Caco-2 (cell line): ENCODE measurements at regions not wholly inside any gene's neighbourhood (a gene's known extent, or its start where the extent isn't known, plus 50 kb on each side); places are given as distances from the start of the nearest gene placed in this dataset.

Source experiments
- BruUV-seq: library from RNA; stranded (reverse); fragments of 400-500 nt; replicated peaks from 2 replicates; lab custom pipeline; 2021; lab: Mats Ljungman, UMichigan
- CTCF ChIA-PET: fragments of 300-600 bp; sonication (Branson Sonifier 250); formaldehyde crosslinking; loops from one replicate; lab custom pipeline; 2022; ENCODE audit warnings: antibody characterized with exemption; lab: Charles Lee
- POLR2A ChIA-PET: fragments of 300-600 bp; sonication (Branson Sonifier 250); formaldehyde crosslinking; loops from one replicate; lab custom pipeline; 2022; ENCODE audit warnings: antibody characterized with exemption; lab: Charles Lee
- DNase-seq, 2 experiments: peaks; one replicate each; pipeline versions ENCODE4 v3.0.0 to v3.0.0-alpha.2; 2020 to 2022
- H3K27me3 ChIP-seq: replicated peaks from 2 replicates; pipeline ENCODE4 v1.6.0; 2011; ENCODE audit warnings: low read length; ENCODE audit not compliant: control insufficient read depth, insufficient read depth
- H3K36me3 ChIP-seq: 2 replicates; pipeline ENCODE4 v1.5.1; 2011; ENCODE audit warnings: low read length; ENCODE audit not compliant: control insufficient read depth, insufficient read depth
- H3K4me1 ChIP-seq: fragments of 250-450 bp; sonication (Bioruptor Pico); 2 replicates; pipeline ENCODE4 v1.5.1; 2020; ENCODE audit warnings: mild to moderate bottlenecking
- H3K4me3 ChIP-seq: 2 replicates; pipeline ENCODE4 v1.5.1; 2011; ENCODE audit warnings: low read depth, mild to moderate bottlenecking, control low read depth, low read length
- H3K9me3 ChIP-seq: fragments of 250-450 bp; sonication (Bioruptor Pico); 2 replicates; pipeline ENCODE4 v1.5.1; 2020; ENCODE audit warnings: mild to moderate bottlenecking, moderate library complexity
- H3K27ac Mint-ChIP-seq: one replicate; pipeline ENCODE4 v1.8.0; 2022; ENCODE audit warnings: mixed read lengths; ENCODE audit not compliant: unreplicated experiment
- H3K27me3 Mint-ChIP-seq: one replicate; pipeline ENCODE4 v1.8.0; 2022; ENCODE audit warnings: mixed read lengths; ENCODE audit not compliant: insufficient read depth, unreplicated experiment
- H3K36me3 Mint-ChIP-seq: one replicate; pipeline ENCODE4 v1.8.0; 2022; ENCODE audit warnings: mild to moderate bottlenecking, mixed read lengths; ENCODE audit not compliant: insufficient read depth, unreplicated experiment
- H3K4me1 Mint-ChIP-seq: one replicate; pipeline ENCODE4 v1.8.0; 2022; ENCODE audit warnings: low read depth, mixed read lengths; ENCODE audit not compliant: unreplicated experiment
- H3K4me3 Mint-ChIP-seq: one replicate; pipeline ENCODE4 v1.8.0; 2022; ENCODE audit warnings: mild to moderate bottlenecking, moderate library complexity, mixed read lengths; ENCODE audit not compliant: unreplicated experiment
- H3K9me3 Mint-ChIP-seq: one replicate; pipeline ENCODE4 v1.8.0; 2022; ENCODE audit warnings: mixed read lengths; ENCODE audit not compliant: unreplicated experiment
- CTCF ChIP-seq, 2 experiments: fragments of 200-600 bp in 1 of 2; IDR thresholded peaks; 1 replicate in 1 of 2; 2 replicates in 1 of 2; pipeline versions ENCODE4 v1.5.1 to v1.8.0; 2011 to 2022; ENCODE audit warnings: antibody characterized with exemption in 1 of 2, control low read depth in 1 of 2, inconsistent platforms in 1 of 2, low read depth in 1 of 2, low read length in 1 of 2, mild to moderate bottlenecking in 1 of 2, moderate library complexity in 1 of 2; ENCODE audit not compliant: insufficient read depth in 1 of 2, severe bottlenecking in 1 of 2, unreplicated experiment in 1 of 2
- intact Hi-C: fragments of 100-400 bp; cut with micrococcal nuclease; formaldehyde crosslinking; loops from one replicate; pipeline ENCODE4 v1.10.0; 2022; ENCODE audit not compliant: unreplicated experiment

DNA sequence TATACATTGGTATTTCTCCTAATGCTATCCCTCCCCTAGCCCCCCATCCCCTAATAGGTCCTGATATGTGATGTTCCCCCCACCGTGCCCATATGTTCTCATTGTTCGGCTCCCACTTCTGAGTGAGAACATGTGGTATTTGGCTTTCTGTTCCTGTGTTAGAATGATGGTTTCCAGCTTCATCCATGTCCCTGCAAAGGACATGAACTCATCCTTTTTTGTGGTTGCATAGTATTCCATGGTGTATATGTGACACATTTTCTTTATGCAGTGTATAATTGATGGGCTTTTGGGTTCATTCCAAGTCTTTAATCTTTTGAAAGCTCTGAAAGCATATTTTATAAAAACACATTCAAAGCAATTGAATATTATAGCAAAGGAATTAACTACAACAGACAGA is 1169.4 kb upstream of the ZEB2 start:
- ChIA-PET POLR2A (no interaction called here), CTCF (no interaction called here)
- H3K4me1 ChIP-seq, result no peaks in the 10 kb centered on the region
- Mint-ChIP-seq H3K36me3 (no peaks in the 10 kb centered on the region), H3K4me3 (no peak overlapping the region), H3K4me1 (no peaks in the 10 kb centered on the region), H3K9me3 (no peaks in the 10 kb centered on the region), H3K27ac (no peak overlapping the region), H3K27me3 (no peaks in the 10 kb centered on the region)
- H3K4me3 ChIP-seq, result no peak overlapping the region
- no TSS peak for BruUV-seq
- intact Hi-C loops, result no loop called here
- H3K27me3 ChIP-seq, result no peaks in the 10 kb centered on the region
- DNase-seq, result no peak
- H3K36me3 ChIP-seq, result no peaks in the 10 kb centered on the region
- no peak for TF ChIP-seq CTCF (IDR thresholded peaks at IDR 0.05; ENCODE audit: insufficient read depth in 1 of 2, low read depth in 1 of 2, low read length in 1 of 2, severe bottlenecking in 1 of 2, unreplicated experiment in 1 of 2)
- no peaks in the 10 kb centered on the region for H3K9me3 ChIP-seq

- no peak overlapping the region for H3K4me3 ChIP-seq
- H3K36me3 Mint-ChIP-seq, result no peaks in the 10 kb centered on the region
- H3K4me3 Mint-ChIP-seq, result no peak overlapping the region
- intact Hi-C loops, result no loop called here
- BruUV-seq, result no TSS peak
- no peak overlapping the region for H3K27ac Mint-ChIP-seq
- no peaks in the 10 kb centered on the region for H3K36me3 ChIP-seq
- H3K27me3 ChIP-seq, result no peaks in the 10 kb centered on the region
- TF ChIP-seq CTCF (IDR thresholded peaks at IDR 0.05; ENCODE audit: insufficient read depth in 1 of 2, low read depth in 1 of 2, low read length in 1 of 2, severe bottlenecking in 1 of 2, unreplicated experiment in 1 of 2), result no peak
- no peaks in the 10 kb centered on the region for H3K4me1 Mint-ChIP-seq
- POLR2A ChIA-PET, result no interaction called here
- no peaks in the 10 kb centered on the region for H3K9me3 Mint-ChIP-seq
- no peak for DNase-seq
- CTCF ChIA-PET, result no interaction called here
- no peaks in the 10 kb centered on the region for H3K4me1 ChIP-seq
- H3K27me3 Mint-ChIP-seq, result no peaks in the 10 kb centered on the region
- H3K9me3 ChIP-seq, result no peaks in the 10 kb centered on the region
These were observed 1168.2 kb upstream of the ZEB2 start for GRCh38 chr2:145688156-145688555.

DNA sequence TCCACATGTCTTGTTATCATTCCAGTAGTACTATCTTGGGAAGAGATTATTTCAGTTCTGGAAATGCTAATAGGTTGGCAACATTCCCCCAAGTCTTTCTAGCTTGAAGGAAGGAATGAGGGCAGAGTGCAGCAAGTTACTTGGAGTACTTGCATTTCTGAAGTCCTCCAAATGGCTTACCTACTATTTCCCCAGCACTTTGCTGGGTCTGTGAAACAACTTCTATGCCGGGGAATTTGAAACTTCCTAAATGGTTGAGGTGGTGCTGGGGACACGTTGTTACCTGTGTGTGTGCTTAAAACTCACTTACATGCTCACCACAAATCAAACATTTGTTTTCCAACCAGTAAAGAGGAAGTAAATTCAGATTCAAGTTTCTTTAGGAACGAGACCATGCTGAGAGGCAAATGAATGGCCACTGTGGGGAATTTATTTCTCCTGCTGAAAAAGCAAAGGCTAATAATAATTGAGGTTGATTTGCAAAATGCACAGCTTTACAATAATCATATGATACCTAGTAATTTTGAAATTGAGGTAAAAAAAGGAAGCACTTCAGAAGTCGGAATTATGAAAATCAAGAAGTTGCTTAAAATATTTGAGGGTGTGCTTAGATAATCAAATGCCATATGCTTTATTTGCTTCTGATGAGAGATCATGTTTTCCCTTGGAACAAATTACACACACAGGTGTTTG is 1167.7 kb upstream of the ZEB2 start:
- no peaks in the 10 kb centered on the region for H3K4me1 Mint-ChIP-seq
- H3K9me3 Mint-ChIP-seq, result no peaks in the 10 kb centered on the region
- Histone ChIP-seq H3K27me3 (no peaks in the 10 kb centered on the region), H3K4me1 (no peaks in the 10 kb centered on the region), H3K4me3 (no peak overlapping the region), H3K9me3 (no peaks in the 10 kb centered on the region), H3K36me3 (no peaks in the 10 kb centered on the region)
- intact Hi-C loops, result no loop called here
- CTCF ChIA-PET, result no interaction called here
- no peak overlapping the region for H3K27ac Mint-ChIP-seq
- no peak for TF ChIP-seq CTCF (IDR thresholded peaks at IDR 0.05; ENCODE audit: insufficient read depth in 1 of 2, low read depth in 1 of 2, low read length in 1 of 2, severe bottlenecking in 1 of 2, unreplicated experiment in 1 of 2)
- BruUV-seq, result no TSS peak
- POLR2A ChIA-PET, result no interaction called here
- no peak overlapping the region for H3K4me3 Mint-ChIP-seq
- DNase-seq, result no peak
- H3K27me3 Mint-ChIP-seq, result no peaks in the 10 kb centered on the region
- no peaks in the 10 kb centered on the region for H3K36me3 Mint-ChIP-seq
